K562 (cell line): ENCODE measurements at regions not wholly inside any gene's neighbourhood (a gene's known extent, or its start where the extent isn't known, plus 50 kb on each side); places are given as distances from the start of the nearest gene placed in this dataset.

Experiments used
- ATAC-seq: fragments of 200-7000 bp; cut with Tn5 transposase; 3 replicates; pipeline ENCODE4 v1.9.1; 2020; ENCODE audit warnings: moderate library complexity
- BruUV-seq: library from RNA; stranded (reverse); fragments of 400-500 nt; replicated peaks from 2 replicates; lab custom pipeline; 2021; lab: Mats Ljungman, UMichigan
- CTCF ChIA-PET: fragments of 300-600 bp; formaldehyde crosslinking; extraction: SDS; loops from one replicate; lab custom pipeline; 2021; ENCODE audit warnings: low intra/inter-chr PET ratio; lab: Yijun Ruan, JAX
- POLR2A ChIA-PET: fragments of 300-600, 350-650 bp; sonication (Branson Sonifier 250); formaldehyde crosslinking; extraction: SDS; loops from one replicate; lab custom pipeline; 2021; ENCODE audit warnings: antibody characterized with exemption, inconsistent platforms; lab: Yijun Ruan, JAX
- DNase-seq, 4 experiments: peaks; one replicate each; pipeline versions ENCODE4 v3.0.0 to v3.0.0-alpha.2; 2011 to 2018; ENCODE audit warnings: low spot score in 3 of 4, mixed read lengths in 3 of 4; ENCODE audit errors: extremely low read depth in 1 of 4
- FAIRE-seq: peaks from 2 replicates; lab custom pipeline; 2011; peaks lifted over from hg19 to GRCh38; lab: Jason Lieb, UNC
- H2AFZ ChIP-seq: 2 replicates; pipeline ENCODE4 v1.6.0; 2011; ENCODE audit warnings: low read depth, low read length, control low read depth, inconsistent platforms
- H3K27ac ChIP-seq: fragments of 200-600 bp; 3 replicates; pipeline ENCODE4 v1.8.0; 2011; ENCODE audit warnings: low read depth, mild to moderate bottlenecking, control low read depth, inconsistent platforms, low read length, moderate library complexity, mixed read lengths; ENCODE audit errors: extremely low read depth
- H3K27me3 ChIP-seq, 2 experiments: fragments of 300-600 bp in 1 of 2; 2 replicates in 1 of 2; 3 replicates in 1 of 2; pipeline versions ENCODE4 v1.6.0 to v1.8.0; 2011; ENCODE audit warnings: inconsistent platforms in 2 of 2, low read length in 2 of 2, mild to moderate bottlenecking in 1 of 2, mixed read lengths in 1 of 2, moderate library complexity in 1 of 2; ENCODE audit not compliant: control insufficient read depth in 2 of 2, insufficient read depth in 2 of 2
- H3K36me3 ChIP-seq: fragments of 300-600 bp; 3 replicates; pipeline ENCODE4 v1.8.0; 2011; ENCODE audit warnings: mild to moderate bottlenecking, low read length, inconsistent platforms; ENCODE audit not compliant: control insufficient read depth, insufficient read depth
- H3K4me1 ChIP-seq, 2 experiments: fragments of 200-600 bp in 1 of 2; replicated peaks in 1 of 2; 2 replicates in 1 of 2; 3 replicates in 1 of 2; pipeline versions ENCODE4 v1.5.1 to v1.8.0; 2011; ENCODE audit warnings: inconsistent platforms in 2 of 2, low read length in 2 of 2, mild to moderate bottlenecking in 1 of 2, mixed read lengths in 1 of 2, moderate library complexity in 1 of 2; ENCODE audit not compliant: control insufficient read depth in 2 of 2, insufficient read depth in 2 of 2
- H3K4me2 ChIP-seq: 2 replicates; pipeline ENCODE4 v1.6.1; 2011; ENCODE audit warnings: low read length, control low read depth, inconsistent platforms, mixed read lengths; ENCODE audit not compliant: insufficient read depth
- H3K4me3 ChIP-seq: fragments of 200-600 bp; sonication (generic), shearing (Covaris generic); 2 replicates; pipeline ENCODE4 v1.5.1; 2016; ENCODE audit warnings: control low read depth, inconsistent platforms
- H3K79me2 ChIP-seq: fragments of 200-600 bp; 3 replicates; pipeline ENCODE4 v1.8.0; 2011; ENCODE audit warnings: low read length, inconsistent platforms; ENCODE audit not compliant: control insufficient read depth, insufficient read depth
- H3K9ac ChIP-seq, 2 experiments: 2 replicates each; pipeline versions ENCODE4 v1.6.0 to v1.6.1; 2011; ENCODE audit warnings: low read depth in 2 of 2, low read length in 2 of 2, control low read depth in 1 of 2, inconsistent platforms in 1 of 2, mild to moderate bottlenecking in 1 of 2, mixed read lengths in 1 of 2; ENCODE audit not compliant: insufficient read depth in 1 of 2
- H3K9me1 ChIP-seq: one replicate; pipeline ENCODE4 v1.6.0; 2011; ENCODE audit warnings: inconsistent platforms, mild to moderate bottlenecking, low read length, moderate library complexity; ENCODE audit not compliant: control insufficient read depth, insufficient read depth
- H3K9me3 ChIP-seq: replicated peaks from 2 replicates; pipeline ENCODE4 v1.5.1; 2011; ENCODE audit warnings: low read depth, low read length, inconsistent platforms; ENCODE audit not compliant: control insufficient read depth, insufficient read depth
- H4K20me1 ChIP-seq: replicated peaks from 2 replicates; pipeline ENCODE4 v1.6.1; 2011; ENCODE audit warnings: low read length, inconsistent platforms, mixed read lengths; ENCODE audit not compliant: control insufficient read depth, insufficient read depth
- DNMT1 ChIP-seq: fragments of 450-650 bp; IDR thresholded peaks from 2 replicates; pipeline ENCODE4 v1.6.1; 2016; ENCODE audit warnings: antibody characterized with exemption, mild to moderate bottlenecking
- ETV6 ChIP-seq, 3 experiments: fragments of 150-350 bp in 1 of 3; sonication (generic) in 1 of 3; formaldehyde crosslinking in 1 of 3; IDR thresholded peaks; 2 replicates each; pipeline versions ENCODE4 v1.6.1 to v1.8.0; 2014 to 2022; ENCODE audit warnings: borderline replicate concordance in 2 of 3, low read depth in 2 of 3, antibody characterized with exemption in 1 of 3, low read length in 1 of 3, mild to moderate bottlenecking in 1 of 3, missing genetic modification reagents in 1 of 3
- GTF3C2 ChIP-seq: IDR thresholded peaks from 3 replicates; pipeline ENCODE4 v1.6.1; 2011; ENCODE audit warnings: borderline replicate concordance, mild to moderate bottlenecking, moderate library complexity; ENCODE audit not compliant: insufficient read length; ENCODE audit errors: extremely low read depth
- HLTF ChIP-seq: fragments of 450-650 bp; IDR thresholded peaks from 2 replicates; pipeline ENCODE4 v1.6.1; 2016
- HOXB6 ChIP-seq: fragments of 250-450 bp; sonication (Bioruptor Pico); IDR thresholded peaks from 2 replicates; pipeline ENCODE4 v1.5.1; 2022; ENCODE audit warnings: mild to moderate bottlenecking, borderline replicate concordance
- IRF1 ChIP-seq: sonication (generic); formaldehyde crosslinking; IDR thresholded peaks from 2 replicates; pipeline ENCODE4 v1.8.0; 2022; ENCODE audit warnings: missing genetic modification reagents, mild to moderate bottlenecking, borderline replicate concordance
- JUN ChIP-seq, 2 experiments: sonication (generic) in 1 of 2; formaldehyde crosslinking in 1 of 2; IDR thresholded peaks; 2 replicates each; pipeline versions ENCODE4 v1.6.1 to v1.8.0; 2012 to 2022; ENCODE audit warnings: borderline replicate concordance in 2 of 2, mild to moderate bottlenecking in 2 of 2, improper control_type of control experiment in 1 of 2, low read depth in 1 of 2, low read length in 1 of 2, missing genetic modification reagents in 1 of 2
- LEF1 ChIP-seq: fragments of 450-650 bp; IDR thresholded peaks from 2 replicates; pipeline ENCODE4 v1.6.1; 2016; ENCODE audit warnings: mild to moderate bottlenecking
- MAFK ChIP-seq: IDR thresholded peaks from 2 replicates; pipeline ENCODE4 v1.6.1; 2011; ENCODE audit warnings: low read length, improper control_type of control experiment
- RBM14 ChIP-seq: fragments of 200-400 bp; formaldehyde crosslinking; IDR thresholded peaks from 2 replicates; pipeline ENCODE4 v1.6.1; 2018; ENCODE audit warnings: low read depth, mild to moderate bottlenecking, low read length, moderate library complexity, borderline replicate concordance; ENCODE audit not compliant: insufficient read depth
- SLC30A9 ChIP-seq: fragments of 250-450 bp; sonication (Bioruptor Pico); IDR thresholded peaks from 2 replicates; pipeline ENCODE4 v1.8.0; 2022; ENCODE audit warnings: mild to moderate bottlenecking, moderate library complexity
- ZKSCAN3 ChIP-seq: fragments of 250-450 bp; sonication (Bioruptor Pico); IDR thresholded peaks from 2 replicates; pipeline ENCODE4 v1.4.0; 2020
- ZNF140 ChIP-seq: fragments of 250-450 bp; sonication (Bioruptor Pico); IDR thresholded peaks from 2 replicates; pipeline ENCODE4 v1.8.0; 2021; ENCODE audit warnings: moderate library complexity, mild to moderate bottlenecking, inconsistent platforms
- ZNF830 ChIP-seq: fragments of 250-450 bp; sonication (Bioruptor Pico); IDR thresholded peaks from 2 replicates; pipeline ENCODE4 v1.5.0; 2021; ENCODE audit warnings: mild to moderate bottlenecking
- WGBS: fragments of 100-300 bp; shearing (Covaris generic); methylation state at CpG from one replicate; pipeline ENCODE4 v1.1.6; 2016; ENCODE audit warnings: low coverage, mixed read lengths; ENCODE audit not compliant: insufficient coverage; ENCODE audit errors: missing lambda C conversion rate; 5-methylcytosine and 5-hydroxymethylcytosine counted together
- in situ Hi-C: fragments of 300-500 bp; cut with MboI; formaldehyde crosslinking; loops from 4 replicates; pipeline ENCODE4 v1.15.0; 2018; ENCODE audit warnings: inconsistent platforms, mixed read lengths
- intact Hi-C: fragments of 100-400 bp; cut with micrococcal nuclease; formaldehyde crosslinking; loops from 2 replicates; pipeline ENCODE4 v1.14.2; 2022
- TF ChIP-seq, protein P1 (sequence below): fragments of 450-650 bp; IDR thresholded peaks from 2 replicates; pipeline ENCODE4 v1.6.1; 2016; ENCODE audit warnings: mild to moderate bottlenecking

DNA sequence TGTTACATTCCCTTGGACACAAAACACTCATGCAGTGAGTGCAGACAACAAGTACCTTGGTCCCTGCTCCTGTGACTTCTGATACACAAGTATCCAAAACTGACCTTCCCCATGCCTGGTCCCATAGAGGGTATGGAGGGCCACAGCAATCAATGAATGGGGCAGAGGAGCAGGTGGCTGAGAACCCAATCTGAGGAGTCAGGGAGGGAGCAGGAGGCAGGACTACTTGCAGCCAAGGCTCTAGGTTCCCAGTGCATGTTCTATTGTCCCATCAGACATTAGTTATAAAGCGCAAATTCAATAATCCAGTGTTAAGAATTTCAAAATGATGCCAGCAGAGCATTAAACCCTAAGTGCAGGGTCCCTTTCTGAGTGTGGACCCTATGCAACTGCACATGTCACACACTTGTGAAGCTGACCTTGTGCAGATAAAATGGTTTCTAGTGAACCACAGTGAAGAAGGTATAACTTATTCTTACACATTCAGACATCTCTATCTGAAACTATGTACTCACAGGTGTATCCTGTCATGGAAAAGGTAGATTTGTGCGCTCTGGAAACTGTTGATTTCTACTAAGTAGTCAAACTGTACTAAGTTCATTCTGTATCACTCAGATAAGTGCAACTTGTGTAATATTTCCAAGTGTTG, 107.3 kb upstream of the ABI3BP start (continued):
- TF ChIP-seq JUN (IDR thresholded peaks at IDR 0.05; ENCODE audit: borderline replicate concordance, low read depth, low read length), result no peak
- no peak for TF ChIP-seq JUN (CRISPR knock-in tag; IDR thresholded peaks at IDR 0.05; ENCODE audit: borderline replicate concordance)
- no peak for TF ChIP-seq HLTF
- no peak for TF ChIP-seq RBM14
- no peak for TF ChIP-seq ZKSCAN3 (CRISPR knock-in tag)
- no peak for TF ChIP-seq DNMT1
- TF ChIP-seq IRF1 (CRISPR knock-in tag), result no peak

DNA sequence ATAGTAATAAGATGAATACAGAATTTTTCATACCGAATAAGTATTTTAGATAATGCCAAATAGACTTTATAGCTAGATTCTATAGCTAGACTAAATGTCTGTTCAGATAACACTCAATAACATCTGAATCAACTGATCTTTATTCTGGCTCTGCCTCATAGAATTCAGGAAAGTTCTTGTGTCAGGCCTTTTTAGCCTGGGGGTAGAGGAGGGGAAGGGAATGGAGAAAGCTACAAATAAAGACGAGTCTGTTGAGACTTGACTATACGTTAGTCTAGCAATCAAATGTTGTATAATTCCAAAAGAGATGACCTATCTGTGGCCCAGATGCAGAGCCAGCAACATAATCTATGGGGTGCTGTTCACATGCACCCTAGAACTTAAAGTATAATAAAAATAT, 106.6 kb upstream of the ABI3BP start:
- no peak for FAIRE-seq
- H3K9me3 ChIP-seq, result no peaks in the 10 kb centered on the region
- H3K27me3 ChIP-seq, result peaks cover 0 to 5% of the 10 kb centered on the region in 2 experiments; a peak in 1 of 5 replicates
- no peak overlapping the region for H2AFZ ChIP-seq
- no peaks in the 10 kb centered on the region for H3K4me1 ChIP-seq
- in situ Hi-C loops, result no loop called here
- WGBS, result 17% methylated on average over 3 of the region's 3 CpGs
- intact Hi-C loops, result no loop called here
- H4K20me1 ChIP-seq, result no peaks in the 10 kb centered on the region
- ChIA-PET CTCF (no interaction called here), POLR2A (no interaction called here)
- no TSS peak for BruUV-seq
- H3K27ac ChIP-seq, result no peak overlapping the region
- no peaks in the 10 kb centered on the region for H3K79me2 ChIP-seq
- no peak overlapping the region for H3K4me3 ChIP-seq
- ATAC-seq, result no peak
- no peaks in the 10 kb centered on the region for H3K9me1 ChIP-seq
- no peaks in the 10 kb centered on the region for H3K36me3 ChIP-seq
- DNase-seq, result no peak
- H3K9ac ChIP-seq, result no peak overlapping the region
- H3K4me2 ChIP-seq, result no peak overlapping the region
- TF ChIP-seq MAFK, result no peak
- no peak for TF ChIP-seq SLC30A9 (CRISPR knock-in tag)
- TF ChIP-seq LEF1, result no peak
- TF ChIP-seq ZNF830 (CRISPR knock-in tag), result no peak
- TF ChIP-seq ETV6 (IDR thresholded peaks at IDR 0.05; ENCODE audit: borderline replicate concordance in 1 of 2, low read depth in 2 of 2, low read length in 1 of 2), result no peak
- TF ChIP-seq ETV6 (CRISPR knock-in tag; IDR thresholded peaks at IDR 0.05; ENCODE audit: borderline replicate concordance), result no peak
- no peak for TF ChIP-seq ZKSCAN3 (CRISPR knock-in tag)
- TF ChIP-seq GTF3C2, result no peak
- no peak for TF ChIP-seq ZNF140 (CRISPR knock-in tag)
- TF ChIP-seq, protein P1, sequence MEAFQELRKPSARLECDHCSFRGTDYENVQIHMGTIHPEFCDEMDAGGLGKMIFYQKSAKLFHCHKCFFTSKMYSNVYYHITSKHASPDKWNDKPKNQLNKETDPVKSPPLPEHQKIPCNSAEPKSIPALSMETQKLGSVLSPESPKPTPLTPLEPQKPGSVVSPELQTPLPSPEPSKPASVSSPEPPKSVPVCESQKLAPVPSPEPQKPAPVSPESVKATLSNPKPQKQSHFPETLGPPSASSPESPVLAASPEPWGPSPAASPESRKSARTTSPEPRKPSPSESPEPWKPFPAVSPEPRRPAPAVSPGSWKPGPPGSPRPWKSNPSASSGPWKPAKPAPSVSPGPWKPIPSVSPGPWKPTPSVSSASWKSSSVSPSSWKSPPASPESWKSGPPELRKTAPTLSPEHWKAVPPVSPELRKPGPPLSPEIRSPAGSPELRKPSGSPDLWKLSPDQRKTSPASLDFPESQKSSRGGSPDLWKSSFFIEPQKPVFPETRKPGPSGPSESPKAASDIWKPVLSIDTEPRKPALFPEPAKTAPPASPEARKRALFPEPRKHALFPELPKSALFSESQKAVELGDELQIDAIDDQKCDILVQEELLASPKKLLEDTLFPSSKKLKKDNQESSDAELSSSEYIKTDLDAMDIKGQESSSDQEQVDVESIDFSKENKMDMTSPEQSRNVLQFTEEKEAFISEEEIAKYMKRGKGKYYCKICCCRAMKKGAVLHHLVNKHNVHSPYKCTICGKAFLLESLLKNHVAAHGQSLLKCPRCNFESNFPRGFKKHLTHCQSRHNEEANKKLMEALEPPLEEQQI, result no peak
- no peak for TF ChIP-seq HOXB6 (CRISPR knock-in tag)
